ENCODE measurements at regions not wholly inside any gene's neighbourhood (a gene's known extent, or its start where the extent isn't known, plus 50 kb on each side); places are given as distances from the start of the nearest gene placed in this dataset.

- no peak overlapping the region for H3K4me3 ChIP-seq (ENCODE audit: low read depth, low read length)
- in situ Hi-C loops (cut with HindIII; ENCODE audit: low sequenced_read_pairs): no loop called here
- TF ChIP-seq CTCF (IDR thresholded peaks at IDR 0.05; ENCODE audit: low read depth, low read length, missing control alignments): no peak
- no peak for DNase-seq (ENCODE audit: low read depth)
Measured at GRCh38 chr1:55278378-55278777, 63.2 kb upstream of the USP24 start.

- DNase-seq (ENCODE audit: low read depth): peak; percentile 48
- in situ Hi-C loops (cut with HindIII; ENCODE audit: low sequenced_read_pairs): no loop called here
- no peak overlapping the region for H3K4me3 ChIP-seq (ENCODE audit: low read depth, low read length)
- peak; percentile 86 for TF ChIP-seq CTCF (IDR thresholded peaks at IDR 0.05; ENCODE audit: low read depth, low read length, missing control alignments)
Measured at GRCh38 chr1:55277377-55278130, 62.4 kb upstream of the USP24 start.

GRCh38 chr1:55276671-55277376 lies 61.7 kb upstream of the USP24 start:
- no peak for TF ChIP-seq CTCF (IDR thresholded peaks at IDR 0.05; ENCODE audit: low read depth, low read length, missing control alignments)
- no peak for DNase-seq (ENCODE audit: low read depth)
- H3K4me3 ChIP-seq (ENCODE audit: low read depth, low read length): no peak overlapping the region
- in situ Hi-C loops (cut with HindIII; ENCODE audit: low sequenced_read_pairs): no loop called here

- DNase-seq (ENCODE audit: low read depth): no peak
- in situ Hi-C loops (cut with HindIII; ENCODE audit: low sequenced_read_pairs): no loop called here
Measured at GRCh38 chr1:55275941-55276341, 60.8 kb upstream of the USP24 start.

GRCh38 chr1:55275151-55275748 lies 60.1 kb upstream of the USP24 start:
- no peak for TF ChIP-seq CTCF (IDR thresholded peaks at IDR 0.05; ENCODE audit: low read depth, low read length, missing control alignments)
- DNase-seq (ENCODE audit: low read depth): no peak
- in situ Hi-C loops (cut with HindIII; ENCODE audit: low sequenced_read_pairs): no loop called here
- H3K4me3 ChIP-seq (ENCODE audit: low read depth, low read length): no peak overlapping the region

More at GRCh38 chr1:55275941-55276341, 60.8 kb upstream of the USP24 start:
- H3K4me3 ChIP-seq (ENCODE audit: low read depth, low read length): no peak overlapping the region
- no peak for TF ChIP-seq CTCF (IDR thresholded peaks at IDR 0.05; ENCODE audit: low read depth, low read length, missing control alignments)

- no peak overlapping the region for H3K4me3 ChIP-seq (ENCODE audit: low read depth, low read length)
- TF ChIP-seq CTCF (IDR thresholded peaks at IDR 0.05; ENCODE audit: low read depth, low read length, missing control alignments): no peak
- in situ Hi-C loops (cut with HindIII; ENCODE audit: low sequenced_read_pairs): no loop called here
- DNase-seq (ENCODE audit: low read depth): no peak
Measured at GRCh38 chr1:55272994-55273393, 57.8 kb upstream of the USP24 start.

Data from astrocyte of the cerebellum (primary cell).